Caki2 (cell line): ENCODE measurements at regions not wholly inside any gene's neighbourhood (a gene's known extent, or its start where the extent isn't known, plus 50 kb on each side); places are given as distances from the start of the nearest gene placed in this dataset.

Source experiments
- DNase-seq: peaks from one replicate; pipeline ENCODE4 v3.0.0-alpha.2; 2015; ENCODE audit warnings: low read depth
- in situ Hi-C: cut with HindIII; loops from 2 replicates; pipeline ENCODE4 v1.10.0; 2016; ENCODE audit warnings: low sequenced_read_pairs, low pct_unique_long_range_greater_than_20kb, mixed read lengths

- DNase-seq: no peak
- in situ Hi-C loops: no loop called here
These were observed 276.6 kb downstream of the ICE1 start for GRCh38 chr5:5699062-5699461.

GRCh38 chr5:5695266-5695665, 272.8 kb downstream of the ICE1 start:
- no peak for DNase-seq
- in situ Hi-C loops: no loop called here

GRCh38 chr5:5688925-5689310, 266.4 kb downstream of the ICE1 start:
- in situ Hi-C loops: no loop called here
- no peak for DNase-seq

- DNase-seq: no peak
- in situ Hi-C loops: no loop called here
These were observed 265.9 kb downstream of the ICE1 start for GRCh38 chr5:5688194-5688924.

- no peak for DNase-seq
- in situ Hi-C loops: no loop called here
These were observed 264.6 kb downstream of the ICE1 start for GRCh38 chr5:5687113-5687512.

- in situ Hi-C loops: no loop called here
- DNase-seq: no peak
These were observed 263.9 kb downstream of the ICE1 start for GRCh38 chr5:5686356-5686755.

GRCh38 chr5:5685737-5686136, 263.3 kb downstream of the ICE1 start:
- in situ Hi-C loops: no loop called here

GRCh38 chr5:5683174-5683573, 260.7 kb downstream of the ICE1 start:
- in situ Hi-C loops: no loop called here
- DNase-seq: no peak

More at GRCh38 chr5:5685737-5686136, 263.3 kb downstream of the ICE1 start:
- no peak for DNase-seq

GRCh38 chr5:5678909-5679308, 256.4 kb downstream of the ICE1 start:
- in situ Hi-C loops: no loop called here
- DNase-seq: peak; percentile 22

- in situ Hi-C loops: no loop called here
- no peak for DNase-seq
These were observed 255.3 kb downstream of the ICE1 start for GRCh38 chr5:5677738-5678137.

- DNase-seq: no peak
- in situ Hi-C loops: no loop called here
These were observed 253.7 kb downstream of the ICE1 start for GRCh38 chr5:5676218-5676617.

- in situ Hi-C loops: no loop called here
- DNase-seq: no peak
These were observed 253.0 kb downstream of the ICE1 start for GRCh38 chr5:5675511-5675910.

GRCh38 chr5:5671823-5672222, 249.3 kb downstream of the ICE1 start:
- in situ Hi-C loops: no loop called here

GRCh38 chr5:5667136-5667554, 244.7 kb downstream of the ICE1 start:
- no peak for DNase-seq
- in situ Hi-C loops: no loop called here

More at GRCh38 chr5:5671823-5672222, 249.3 kb downstream of the ICE1 start:
- no peak for DNase-seq

GRCh38 chr5:5666369-5666768, 243.9 kb downstream of the ICE1 start:
- DNase-seq: no peak
- in situ Hi-C loops: no loop called here

GRCh38 chr5:5666076-5666365, 243.5 kb downstream of the ICE1 start:
- in situ Hi-C loops: no loop called here
- DNase-seq: no peak

- peak; percentile 93 for DNase-seq
These were observed 243.0 kb downstream of the ICE1 start for GRCh38 chr5:5665225-5666075.

GRCh38 chr5:5658889-5659465, 236.5 kb downstream of the ICE1 start:
- DNase-seq: no peak
- in situ Hi-C loops: no loop called here

More at GRCh38 chr5:5665225-5666075, 243.0 kb downstream of the ICE1 start:
- in situ Hi-C loops: no loop called here

- DNase-seq: no peak
- in situ Hi-C loops: no loop called here
These were observed 235.7 kb downstream of the ICE1 start for GRCh38 chr5:5658226-5658625.
